DOHH2 (cell line): ENCODE measurements at regions not wholly inside any gene's neighbourhood (a gene's known extent, or its start where the extent isn't known, plus 50 kb on each side); places are given as distances from the start of the nearest gene placed in this dataset.

Experiments used
- CTCF ChIP-seq: fragments of 200-600 bp; sonication (generic); IDR thresholded peaks from one replicate; pipeline ENCODE4 v1.5.1; 2014; ENCODE audit warnings: antibody characterized with exemption, mild to moderate bottlenecking, low read depth, low read length; ENCODE audit not compliant: poor library complexity, severe bottlenecking
- EZH2phosphoT487 ChIP-seq: fragments of 200-600 bp; sonication (generic); IDR thresholded peaks from 2 replicates; pipeline ENCODE4 v1.6.1; 2017; ENCODE audit warnings: borderline replicate concordance, mild to moderate bottlenecking, antibody characterized with exemption, low read length, moderate library complexity, mixed read lengths

- TF ChIP-seq CTCF (no peak), EZH2phosphoT487 (no peak)
Measured at GRCh38 chr12:76702946-76703345, 61.0 kb upstream of the ZDHHC17 start.
